ENCODE measurements at regions not wholly inside any gene's neighbourhood (a gene's known extent, or its start where the extent isn't known, plus 50 kb on each side); places are given as distances from the start of the nearest gene placed in this dataset.

DNA sequence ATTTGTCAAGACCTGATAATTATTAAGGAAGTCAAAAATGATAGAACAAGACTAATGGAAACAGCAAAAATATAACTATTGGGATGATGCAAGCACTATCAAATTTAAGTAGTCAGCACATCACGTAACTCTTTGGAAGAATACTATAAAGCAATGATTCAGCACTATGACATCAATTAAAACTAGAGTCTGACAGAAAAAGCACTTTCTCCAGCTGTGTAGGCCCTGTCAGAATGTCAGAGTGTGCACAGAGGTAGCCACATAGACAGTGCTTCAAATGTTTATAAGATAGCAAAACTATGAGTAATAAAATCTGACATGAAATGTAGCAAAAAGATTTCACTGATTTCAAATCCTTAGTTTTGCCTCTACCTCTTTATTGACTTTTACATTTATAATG lies 1226.6 kb upstream of the ADGRL3 start:
- no peak for TF ChIP-seq CTCF (conservative IDR thresholded peaks at IDR 0.05; ENCODE audit: low read depth, low read length)
- no peak overlapping the region for H3K4me3 ChIP-seq (ENCODE audit: low read length)
- no peak for DNase-seq (ENCODE audit: low read depth)

DNA sequence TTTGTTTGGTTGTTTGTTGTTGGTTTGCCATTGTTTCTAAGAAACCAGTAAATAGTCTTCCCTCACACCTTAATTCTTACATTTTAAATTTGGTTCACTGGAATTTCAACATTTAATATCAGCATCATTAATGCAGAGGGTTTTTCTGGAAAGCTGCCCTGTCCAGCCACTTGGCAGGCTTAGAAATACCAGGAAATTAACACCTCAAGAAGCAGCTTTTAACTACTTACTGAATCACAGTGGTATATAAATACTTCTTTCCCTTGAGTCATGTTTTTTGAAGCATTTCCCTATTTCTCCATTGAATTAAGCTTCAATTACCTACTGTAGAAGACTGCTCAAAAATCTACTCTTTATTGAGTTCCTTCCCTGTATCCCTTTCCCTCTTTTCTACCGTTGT lies 1221.1 kb upstream of the ADGRL3 start:
- TF ChIP-seq CTCF (conservative IDR thresholded peaks at IDR 0.05; ENCODE audit: low read depth, low read length) = no peak
- DNase-seq (ENCODE audit: low read depth) = peak; percentile 76
- no peak overlapping the region for H3K4me3 ChIP-seq (ENCODE audit: low read length)

DNA sequence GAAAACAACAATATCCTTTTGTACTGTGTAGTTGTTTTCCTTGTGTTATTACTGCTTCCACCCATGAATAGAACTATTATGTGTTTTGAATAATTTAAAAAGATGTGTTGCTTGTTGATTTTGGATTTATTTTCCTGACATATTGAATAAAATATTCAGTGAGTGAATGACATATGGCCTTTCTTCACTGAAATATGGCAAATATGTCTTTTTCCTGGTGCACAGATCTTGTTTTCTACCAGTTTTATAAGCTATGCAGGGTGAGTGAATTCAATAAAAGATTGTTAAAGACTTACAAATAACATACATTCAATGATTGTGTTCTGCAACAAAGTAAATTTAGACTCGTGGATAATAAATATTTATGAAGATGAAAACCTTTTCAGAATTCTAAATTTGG lies 1216.3 kb upstream of the ADGRL3 start:
- no peak for DNase-seq (ENCODE audit: low read depth)
- no peak overlapping the region for H3K4me3 ChIP-seq (ENCODE audit: low read length)
- no peak for TF ChIP-seq CTCF (conservative IDR thresholded peaks at IDR 0.05; ENCODE audit: low read depth, low read length)

DNA sequence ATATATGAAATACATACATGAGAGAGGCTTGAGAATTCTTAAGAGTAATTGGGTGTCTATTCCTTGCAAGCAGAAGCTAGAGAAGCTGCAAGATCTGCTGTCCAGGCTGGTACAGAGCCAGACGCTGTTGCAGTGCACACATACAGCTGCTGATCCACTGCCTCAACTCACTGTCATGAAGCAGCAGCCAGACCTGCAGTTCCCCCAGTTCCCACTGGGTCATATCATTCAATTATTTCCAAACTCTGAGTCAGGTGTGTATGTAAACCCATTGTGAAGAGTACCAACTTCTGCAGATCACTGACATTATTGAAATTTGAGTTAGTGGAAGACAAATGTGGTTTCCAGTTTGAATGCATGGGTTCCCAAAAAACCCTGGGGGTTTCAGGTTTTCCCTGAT lies 1212.8 kb upstream of the ADGRL3 start:
- H3K4me3 ChIP-seq (ENCODE audit: low read length) = no peak overlapping the region
- TF ChIP-seq CTCF (conservative IDR thresholded peaks at IDR 0.05; ENCODE audit: low read depth, low read length) = no peak
- no peak for DNase-seq (ENCODE audit: low read depth)

DNA sequence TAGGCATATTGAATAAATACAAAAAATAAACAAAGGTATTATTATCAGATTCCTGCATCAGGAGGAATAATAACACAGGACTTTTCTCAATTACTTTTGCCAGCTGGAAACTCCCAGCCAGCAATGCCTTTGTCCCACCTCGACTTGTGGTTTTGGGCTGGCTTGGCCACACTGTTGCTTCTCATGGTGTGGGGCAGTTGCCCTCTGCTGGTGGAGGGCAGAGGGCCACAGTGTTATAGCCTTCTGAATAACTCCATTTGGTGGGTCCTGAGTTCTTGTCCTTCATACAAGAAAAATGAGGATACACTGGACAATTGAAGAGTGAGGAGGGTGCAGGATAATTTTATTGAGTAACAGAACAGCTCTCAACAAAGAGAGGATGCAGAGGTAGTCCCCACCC lies 1206.0 kb upstream of the ADGRL3 start:
- H3K4me3 ChIP-seq (ENCODE audit: low read length) = no peak overlapping the region
- TF ChIP-seq CTCF (conservative IDR thresholded peaks at IDR 0.05; ENCODE audit: low read depth, low read length) = no peak
- DNase-seq (ENCODE audit: low read depth) = no peak

- H3K4me3 ChIP-seq (ENCODE audit: low read length) = no peak overlapping the region
- DNase-seq (ENCODE audit: low read depth) = no peak
- TF ChIP-seq CTCF (conservative IDR thresholded peaks at IDR 0.05; ENCODE audit: low read depth, low read length) = no peak
These were observed 1197.4 kb upstream of the ADGRL3 start for GRCh38 chr4:60002603-60003337.

GRCh38 chr4:60013464-60014184 lies 1186.5 kb upstream of the ADGRL3 start:
- no peak overlapping the region for H3K4me3 ChIP-seq (ENCODE audit: low read length)
- no peak for TF ChIP-seq CTCF (conservative IDR thresholded peaks at IDR 0.05; ENCODE audit: low read depth, low read length)
- DNase-seq (ENCODE audit: low read depth) = no peak

All from retinal pigment epithelial cell (primary cell).